Muscle layer of duodenum (tissue), 2 donors: ENCODE measurements at regions not wholly inside any gene's neighbourhood (a gene's known extent, or its start where the extent isn't known, plus 50 kb on each side); places are given as distances from the start of the nearest gene placed in this dataset.

Source experiments
- H3K27ac ChIP-seq: one replicate; pipeline ENCODE4 v1.7.0; 2013; ENCODE audit warnings: mild to moderate bottlenecking, low read length
- H3K27me3 ChIP-seq: one replicate; pipeline ENCODE4 v1.7.0; 2013; ENCODE audit warnings: low read depth, mild to moderate bottlenecking, control low read depth, low read length
- H3K36me3 ChIP-seq, 2 donors: one replicate each; pipeline ENCODE4 v1.7.0; 2013; ENCODE audit warnings: low read length in 2 of 2, control low read depth in 1 of 2, mild to moderate bottlenecking in 1 of 2; ENCODE audit not compliant: insufficient read depth in 2 of 2, control insufficient read depth in 1 of 2
- H3K4me1 ChIP-seq, 2 donors: one replicate each; pipeline ENCODE4 v1.7.0; 2013; ENCODE audit warnings: low read length in 2 of 2, mild to moderate bottlenecking in 2 of 2, control low read depth in 1 of 2, moderate library complexity in 1 of 2; ENCODE audit not compliant: insufficient read depth in 2 of 2, control insufficient read depth in 1 of 2
- H3K4me3 ChIP-seq, 2 donors: one replicate each; pipeline ENCODE4 v1.7.0; 2013; ENCODE audit warnings: low read length in 2 of 2, low read depth in 1 of 2, mild to moderate bottlenecking in 1 of 2
- H3K9me3 ChIP-seq, 2 donors: one replicate each; pipeline ENCODE4 v1.7.0; 2013; ENCODE audit warnings: low read length in 2 of 2, control low read depth in 1 of 2, mild to moderate bottlenecking in 1 of 2; ENCODE audit not compliant: control insufficient read depth in 1 of 2
- donor health status: healthy.

- no peak overlapping the region for H3K27ac ChIP-seq
- H3K9me3 ChIP-seq, result no peaks in the 10 kb centered on the region
- no peaks in the 10 kb centered on the region for H3K27me3 ChIP-seq
- H3K4me3 ChIP-seq, result no peak overlapping the region
- H3K4me1 ChIP-seq, result no peaks in the 10 kb centered on the region
- H3K36me3 ChIP-seq, result no peaks in the 10 kb centered on the region
Observed at GRCh38 chr2:4258563-4258962, 555.2 kb downstream of the DCDC2C start.

GRCh38 chr2:4265936-4266335 is 562.6 kb downstream of the DCDC2C start:
- Histone ChIP-seq H3K4me3 (no peak overlapping the region), H3K27ac (no peak overlapping the region), H3K36me3 (no peaks in the 10 kb centered on the region), H3K9me3 (no peaks in the 10 kb centered on the region), H3K27me3 (no peaks in the 10 kb centered on the region), H3K4me1 (no peaks in the 10 kb centered on the region)

GRCh38 chr2:4269885-4270284 is 566.5 kb downstream of the DCDC2C start:
- no peaks in the 10 kb centered on the region for H3K27me3 ChIP-seq
- no peaks in the 10 kb centered on the region for H3K4me1 ChIP-seq
- no peaks in the 10 kb centered on the region for H3K9me3 ChIP-seq
- no peaks in the 10 kb centered on the region for H3K36me3 ChIP-seq
- no peak overlapping the region for H3K4me3 ChIP-seq
- no peak overlapping the region for H3K27ac ChIP-seq

GRCh38 chr2:4272261-4272858 is 569.0 kb downstream of the DCDC2C start:
- no peak overlapping the region for H3K4me3 ChIP-seq
- no peaks in the 10 kb centered on the region for H3K36me3 ChIP-seq
- H3K27ac ChIP-seq, result no peak overlapping the region
- no peaks in the 10 kb centered on the region for H3K4me1 ChIP-seq
- no peaks in the 10 kb centered on the region for H3K9me3 ChIP-seq
- no peaks in the 10 kb centered on the region for H3K27me3 ChIP-seq

GRCh38 chr2:4278392-4278791 is 575.0 kb downstream of the DCDC2C start:
- Histone ChIP-seq H3K4me1 (no peaks in the 10 kb centered on the region), H3K9me3 (no peaks in the 10 kb centered on the region), H3K36me3 (no peaks in the 10 kb centered on the region), H3K4me3 (no peak overlapping the region), H3K27me3 (no peaks in the 10 kb centered on the region), H3K27ac (no peak overlapping the region)

- H3K9me3 ChIP-seq, result no peaks in the 10 kb centered on the region
- H3K27ac ChIP-seq, result no peak overlapping the region
- H3K36me3 ChIP-seq, result no peaks in the 10 kb centered on the region
- no peaks in the 10 kb centered on the region for H3K27me3 ChIP-seq
- no peaks in the 10 kb centered on the region for H3K4me1 ChIP-seq
- no peak overlapping the region for H3K4me3 ChIP-seq
Observed at GRCh38 chr2:4279431-4279830, 576.1 kb downstream of the DCDC2C start.

GRCh38 chr2:4291430-4291829 is 588.1 kb downstream of the DCDC2C start:
- no peaks in the 10 kb centered on the region for H3K27me3 ChIP-seq
- H3K27ac ChIP-seq, result no peak overlapping the region
- no peaks in the 10 kb centered on the region for H3K9me3 ChIP-seq
- no peaks in the 10 kb centered on the region for H3K4me1 ChIP-seq
- no peak overlapping the region for H3K4me3 ChIP-seq
- H3K36me3 ChIP-seq, result no peaks in the 10 kb centered on the region

GRCh38 chr2:4295680-4296079 is 592.3 kb downstream of the DCDC2C start:
- Histone ChIP-seq H3K36me3 (no peaks in the 10 kb centered on the region), H3K27me3 (no peaks in the 10 kb centered on the region), H3K4me3 (no peak overlapping the region), H3K27ac (no peak overlapping the region), H3K9me3 (no peaks in the 10 kb centered on the region), H3K4me1 (no peaks in the 10 kb centered on the region)

GRCh38 chr2:4300616-4301015 is 597.2 kb downstream of the DCDC2C start:
- Histone ChIP-seq H3K9me3 (peaks cover 0 to 6% of the 10 kb centered on the region in 2 donors), H3K4me3 (no peak overlapping the region), H3K27ac (no peak overlapping the region), H3K36me3 (no peaks in the 10 kb centered on the region), H3K27me3 (no peaks in the 10 kb centered on the region), H3K4me1 (no peaks in the 10 kb centered on the region)

GRCh38 chr2:4324531-4324930 is 621.2 kb downstream of the DCDC2C start:
- Histone ChIP-seq H3K36me3 (no peaks in the 10 kb centered on the region), H3K27ac (no peak overlapping the region), H3K9me3 (no peaks in the 10 kb centered on the region), H3K27me3 (no peaks in the 10 kb centered on the region), H3K4me3 (no peak overlapping the region), H3K4me1 (no peaks in the 10 kb centered on the region)

GRCh38 chr2:4336864-4337263 is 633.5 kb downstream of the DCDC2C start:
- no peaks in the 10 kb centered on the region for H3K36me3 ChIP-seq
- no peak overlapping the region for H3K27ac ChIP-seq

GRCh38 chr2:4338345-4338744 is 635.0 kb downstream of the DCDC2C start:
- Histone ChIP-seq H3K4me1 (no peaks in the 10 kb centered on the region), H3K36me3 (no peaks in the 10 kb centered on the region), H3K4me3 (no peak overlapping the region), H3K27ac (no peak overlapping the region), H3K27me3 (no peaks in the 10 kb centered on the region), H3K9me3 (peaks cover 0 to 3% of the 10 kb centered on the region in 2 donors)

More at GRCh38 chr2:4336864-4337263, 633.5 kb downstream of the DCDC2C start:
- H3K9me3 ChIP-seq, result no peaks in the 10 kb centered on the region
- no peak overlapping the region for H3K4me3 ChIP-seq
- no peaks in the 10 kb centered on the region for H3K4me1 ChIP-seq
- H3K27me3 ChIP-seq, result no peaks in the 10 kb centered on the region
